ENCODE measurements at regions not wholly inside any gene's neighbourhood (a gene's known extent, or its start where the extent isn't known, plus 50 kb on each side); places are given as distances from the start of the nearest gene placed in this dataset.

DNA sequence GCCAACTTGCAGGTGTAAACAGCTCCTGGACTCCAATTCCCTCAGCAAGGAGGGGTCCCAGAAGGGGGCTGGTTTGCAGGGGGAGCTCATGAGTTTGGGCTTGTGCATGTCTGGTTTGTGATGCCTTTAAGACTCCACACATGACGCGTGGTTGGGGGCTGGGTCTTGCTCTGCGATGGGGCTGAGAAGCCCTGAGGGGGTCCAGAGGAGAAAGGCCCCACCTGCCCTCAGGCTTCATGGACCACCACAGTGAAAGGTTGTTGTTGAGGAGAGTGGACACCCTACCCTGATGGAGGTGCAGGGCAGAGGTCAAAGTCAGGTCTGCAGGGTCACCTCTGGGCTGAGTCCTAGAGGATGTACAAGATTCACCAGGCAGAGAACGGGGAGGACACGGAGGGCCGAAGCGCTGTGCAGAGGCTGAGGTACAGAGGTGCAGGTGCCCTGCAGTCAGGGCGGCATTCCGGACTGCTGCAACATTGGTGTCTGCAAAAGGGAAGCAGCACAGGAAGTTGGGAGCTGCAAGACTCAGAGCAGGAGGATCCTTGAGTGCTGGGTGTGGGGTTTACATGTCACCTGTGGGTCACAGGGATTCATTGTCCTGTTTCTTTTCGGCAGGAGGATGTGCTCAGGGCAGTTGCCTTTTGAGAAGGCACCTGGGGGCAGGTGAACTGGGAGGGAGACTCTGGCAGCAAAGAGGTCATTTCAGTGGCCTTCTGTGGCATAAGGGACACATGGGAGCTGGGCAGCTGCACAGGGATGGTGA is 399.4 kb downstream of the PTPRU start:
- TF ChIP-seq, protein P1, sequence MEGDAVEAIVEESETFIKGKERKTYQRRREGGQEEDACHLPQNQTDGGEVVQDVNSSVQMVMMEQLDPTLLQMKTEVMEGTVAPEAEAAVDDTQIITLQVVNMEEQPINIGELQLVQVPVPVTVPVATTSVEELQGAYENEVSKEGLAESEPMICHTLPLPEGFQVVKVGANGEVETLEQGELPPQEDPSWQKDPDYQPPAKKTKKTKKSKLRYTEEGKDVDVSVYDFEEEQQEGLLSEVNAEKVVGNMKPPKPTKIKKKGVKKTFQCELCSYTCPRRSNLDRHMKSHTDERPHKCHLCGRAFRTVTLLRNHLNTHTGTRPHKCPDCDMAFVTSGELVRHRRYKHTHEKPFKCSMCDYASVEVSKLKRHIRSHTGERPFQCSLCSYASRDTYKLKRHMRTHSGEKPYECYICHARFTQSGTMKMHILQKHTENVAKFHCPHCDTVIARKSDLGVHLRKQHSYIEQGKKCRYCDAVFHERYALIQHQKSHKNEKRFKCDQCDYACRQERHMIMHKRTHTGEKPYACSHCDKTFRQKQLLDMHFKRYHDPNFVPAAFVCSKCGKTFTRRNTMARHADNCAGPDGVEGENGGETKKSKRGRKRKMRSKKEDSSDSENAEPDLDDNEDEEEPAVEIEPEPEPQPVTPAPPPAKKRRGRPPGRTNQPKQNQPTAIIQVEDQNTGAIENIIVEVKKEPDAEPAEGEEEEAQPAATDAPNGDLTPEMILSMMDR (IDR thresholded peaks at IDR 0.05; ENCODE audit: low read depth, low read length, missing input control): no peak
- TF ChIP-seq, protein P2, sequence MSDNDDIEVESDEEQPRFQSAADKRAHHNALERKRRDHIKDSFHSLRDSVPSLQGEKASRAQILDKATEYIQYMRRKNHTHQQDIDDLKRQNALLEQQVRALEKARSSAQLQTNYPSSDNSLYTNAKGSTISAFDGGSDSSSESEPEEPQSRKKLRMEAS (IDR thresholded peaks at IDR 0.05): no peak
- TF ChIP-seq RAD21 (IDR thresholded peaks at IDR 0.05) (no peak), TAF1 (conservative IDR thresholded peaks at IDR 0.05) (no peak), FOXA1 (IDR thresholded peaks at IDR 0.05) (no peak), FOXA2 (IDR thresholded peaks at IDR 0.05) (no peak)
